Jurkat, Clone E6-1 (cell line): ENCODE measurements at regions not wholly inside any gene's neighbourhood (a gene's known extent, or its start where the extent isn't known, plus 50 kb on each side); places are given as distances from the start of the nearest gene placed in this dataset.

Source experiments
- DNase-seq: peaks from one replicate; pipeline ENCODE4 v3.0.0-alpha.2; 2011; ENCODE audit warnings: low read depth, low spot score
- H3K4me3 ChIP-seq: 2 replicates; pipeline ENCODE4 v1.5.1; 2011; ENCODE audit warnings: mild to moderate bottlenecking, low read length, control low read depth, moderate library complexity

GRCh38 chr2:219916281-219916680 lies 288.9 kb downstream of the SLC4A3 start:
- H3K4me3 ChIP-seq: no peak overlapping the region
- no peak for DNase-seq

GRCh38 chr2:219916726-219917440 lies 289.5 kb downstream of the SLC4A3 start:
- H3K4me3 ChIP-seq: no peak overlapping the region
- DNase-seq: no peak

GRCh38 chr2:219918254-219918653 lies 290.8 kb downstream of the SLC4A3 start:
- DNase-seq: no peak
- H3K4me3 ChIP-seq: no peak overlapping the region

- no peak for DNase-seq
- no peak overlapping the region for H3K4me3 ChIP-seq
These were observed 291.5 kb downstream of the SLC4A3 start for GRCh38 chr2:219918944-219919343.

GRCh38 chr2:219919506-219919905 lies 292.1 kb downstream of the SLC4A3 start:
- H3K4me3 ChIP-seq: no peak overlapping the region

GRCh38 chr2:219929835-219930234 lies 302.4 kb downstream of the SLC4A3 start:
- H3K4me3 ChIP-seq: no peak overlapping the region
- DNase-seq: no peak

More at GRCh38 chr2:219919506-219919905, 292.1 kb downstream of the SLC4A3 start:
- DNase-seq: no peak

DNA sequence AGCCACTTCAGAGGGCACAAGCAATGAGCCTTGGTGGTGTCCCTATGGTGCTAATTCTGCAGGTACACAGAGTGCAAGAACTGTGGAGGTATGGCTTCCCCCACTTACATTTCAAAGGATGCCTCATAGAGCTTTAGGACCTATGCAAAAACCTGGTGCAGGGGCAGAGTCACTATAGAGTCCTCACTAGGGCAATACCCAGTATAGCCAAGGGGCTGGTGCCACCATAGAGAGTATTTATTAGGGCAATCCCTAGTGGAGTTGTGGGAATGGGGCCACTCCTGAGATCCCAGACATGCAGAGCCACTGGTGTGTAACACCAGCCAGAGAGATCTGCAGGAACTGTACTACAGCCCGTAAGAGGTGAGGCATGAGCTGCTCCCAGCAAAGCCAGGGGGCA lies 312.2 kb downstream of the SLC4A3 start:
- H3K4me3 ChIP-seq: no peak overlapping the region
- DNase-seq: no peak

DNA sequence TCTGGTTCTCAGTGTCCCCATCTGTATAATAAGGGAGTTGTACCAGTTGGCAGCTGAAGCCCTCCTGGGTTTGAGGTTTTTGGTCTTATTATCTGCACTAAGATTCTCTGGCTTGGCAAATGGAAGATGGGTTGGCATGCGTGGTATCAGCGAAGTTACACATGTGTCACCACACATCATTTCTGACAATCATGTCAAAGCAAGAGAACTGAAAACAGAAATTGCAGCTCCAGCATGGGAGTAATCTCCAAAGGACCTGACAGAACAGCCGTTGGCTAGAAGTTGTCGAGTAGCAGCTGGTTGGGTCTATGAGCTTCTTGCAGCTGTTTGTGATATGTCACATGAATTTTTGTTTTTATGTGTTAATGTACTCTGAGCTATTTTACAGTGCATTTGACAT lies 317.4 kb downstream of the SLC4A3 start:
- no peak overlapping the region for H3K4me3 ChIP-seq
- no peak for DNase-seq

DNA sequence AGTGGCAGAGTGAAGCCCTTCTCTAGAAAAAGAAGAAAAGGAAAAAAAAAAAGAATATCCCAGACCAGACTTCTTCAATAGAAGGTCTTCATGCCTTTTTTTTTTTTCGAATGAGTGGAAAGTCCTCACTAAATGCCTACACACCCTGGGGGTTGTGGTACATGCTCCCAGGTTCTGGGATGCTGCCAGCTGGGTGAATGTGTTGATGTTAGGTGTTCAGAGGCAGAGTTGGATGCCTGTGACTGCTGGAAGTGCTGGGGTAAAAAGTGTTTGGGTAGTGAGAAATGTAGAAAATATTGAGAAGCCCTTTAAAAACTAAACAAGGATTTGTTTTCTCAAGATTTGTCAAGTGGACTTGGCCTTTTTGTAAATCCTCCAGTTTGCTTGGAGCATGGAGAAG lies 318.6 kb downstream of the SLC4A3 start:
- DNase-seq: no peak
- H3K4me3 ChIP-seq: no peak overlapping the region

DNA sequence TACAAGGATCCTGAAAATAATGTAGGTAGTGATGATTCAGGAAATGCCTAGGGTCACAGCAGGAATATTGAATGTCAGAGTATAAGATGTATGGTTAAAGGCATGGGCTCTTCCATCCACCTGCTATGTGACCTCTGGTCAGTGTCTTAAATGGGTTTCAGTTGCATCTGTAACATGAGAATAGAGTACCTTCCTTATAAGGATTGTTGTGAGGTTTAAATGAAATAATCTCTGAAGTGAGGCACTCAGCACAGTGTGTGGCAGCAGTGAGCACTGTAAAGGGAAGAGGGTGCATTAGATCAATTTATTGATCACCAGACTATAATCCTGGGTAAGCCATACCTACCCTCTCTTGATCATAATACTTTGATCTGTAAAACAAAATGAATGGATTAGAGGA lies 319.1 kb downstream of the SLC4A3 start:
- H3K4me3 ChIP-seq: no peak overlapping the region
- no peak for DNase-seq

- no peak overlapping the region for H3K4me3 ChIP-seq
- DNase-seq: no peak
These were observed 320.1 kb downstream of the SLC4A3 start for GRCh38 chr2:219947575-219947974.

GRCh38 chr2:219949053-219949452 lies 321.6 kb downstream of the SLC4A3 start:
- no peak overlapping the region for H3K4me3 ChIP-seq

DNA sequence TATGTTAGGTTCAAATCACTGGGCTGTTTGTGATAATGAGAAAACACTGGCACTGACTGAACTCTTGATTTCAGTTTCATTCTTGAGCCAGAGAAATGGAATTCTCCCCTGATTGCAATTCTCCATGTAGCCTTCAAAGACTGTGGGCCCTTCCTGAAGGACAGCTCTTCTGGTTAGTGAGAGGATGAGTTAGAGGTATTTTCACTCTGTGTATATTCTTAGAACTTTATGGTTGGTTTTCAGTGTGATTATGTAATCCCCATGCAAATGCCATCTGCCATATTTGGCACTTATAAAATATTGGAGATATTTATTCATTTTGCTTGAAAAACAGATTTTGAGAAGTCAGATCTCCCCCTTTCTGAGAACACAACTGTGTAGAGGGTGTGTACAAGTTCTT lies 323.7 kb downstream of the SLC4A3 start:
- H3K4me3 ChIP-seq: no peak overlapping the region
- no peak for DNase-seq

More at GRCh38 chr2:219949053-219949452, 321.6 kb downstream of the SLC4A3 start:
- no peak for DNase-seq

- H3K4me3 ChIP-seq: no peak overlapping the region
- no peak for DNase-seq
These were observed 326.9 kb downstream of the SLC4A3 start for GRCh38 chr2:219954331-219954730.

GRCh38 chr2:219957820-219958219 lies 330.4 kb downstream of the SLC4A3 start:
- DNase-seq: no peak
- no peak overlapping the region for H3K4me3 ChIP-seq

- DNase-seq: no peak
- H3K4me3 ChIP-seq: no peak overlapping the region
These were observed 331.5 kb downstream of the SLC4A3 start for GRCh38 chr2:219958941-219959340.

DNA sequence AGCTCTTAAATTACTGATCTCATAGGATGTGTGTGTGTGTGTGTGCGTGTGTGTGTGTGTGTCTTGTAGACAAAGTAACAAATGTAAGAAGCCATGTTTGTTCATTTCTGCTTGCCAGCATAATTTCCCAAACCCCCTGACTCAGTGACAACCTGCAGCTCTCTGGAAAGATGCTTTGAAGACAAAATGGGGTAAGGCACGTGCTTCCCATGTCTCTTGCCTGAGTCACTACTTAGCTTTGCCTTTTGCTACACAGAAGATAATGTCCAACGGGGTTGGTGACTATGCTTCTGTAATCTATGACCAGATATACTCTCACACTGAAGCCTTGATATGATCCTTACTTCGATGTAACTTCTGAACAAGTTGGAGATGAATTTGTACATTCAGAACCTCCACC lies 332.0 kb downstream of the SLC4A3 start:
- no peak overlapping the region for H3K4me3 ChIP-seq
- DNase-seq: no peak

- H3K4me3 ChIP-seq: no peak overlapping the region
- no peak for DNase-seq
These were observed 334.6 kb downstream of the SLC4A3 start for GRCh38 chr2:219961947-219962498.

GRCh38 chr2:219962801-219963200 lies 335.4 kb downstream of the SLC4A3 start:
- no peak overlapping the region for H3K4me3 ChIP-seq
- no peak for DNase-seq

DNA sequence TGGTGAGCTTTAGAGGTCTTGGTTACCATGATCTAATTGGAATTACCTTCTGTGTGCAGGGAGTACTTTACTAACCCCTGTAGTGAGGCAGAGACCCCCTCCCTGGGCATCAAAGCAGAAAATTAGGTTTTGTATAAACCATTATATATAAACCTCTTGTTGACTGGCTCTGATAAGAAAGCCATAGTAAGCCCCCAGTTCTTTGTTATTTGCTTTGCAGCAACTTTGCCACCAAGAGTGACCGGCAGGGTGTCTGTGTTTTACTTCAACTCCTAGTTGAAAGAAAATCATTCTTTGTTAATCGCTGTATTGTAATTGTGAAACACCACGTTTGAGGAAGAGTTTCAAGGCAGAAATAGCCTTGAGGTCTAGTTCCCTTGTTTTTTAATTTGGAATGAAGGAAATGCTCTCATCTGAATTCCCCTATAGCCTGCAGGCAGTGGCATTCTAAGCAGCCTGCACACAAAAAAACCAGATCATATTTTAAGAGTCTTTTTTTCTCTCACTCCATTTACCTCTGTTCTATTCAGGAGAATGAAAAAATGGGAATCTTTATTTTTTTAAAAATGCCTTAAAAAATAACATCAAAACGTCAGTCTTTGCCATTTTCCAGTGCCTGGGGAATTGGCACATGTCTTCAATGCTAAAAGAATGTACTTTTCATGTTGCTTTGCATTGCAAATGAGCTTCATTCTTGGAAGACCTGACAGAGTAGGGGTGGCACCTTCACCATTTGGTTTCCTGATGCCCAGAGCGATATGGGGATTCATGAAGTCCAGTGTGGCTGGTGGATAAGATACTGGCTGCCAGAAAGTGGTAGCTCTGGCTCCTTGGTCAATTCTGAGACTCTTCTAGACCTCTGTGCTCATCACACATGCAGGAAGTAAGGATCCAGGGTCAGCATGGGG lies 338.1 kb downstream of the SLC4A3 start:
- no peak for DNase-seq
- no peak overlapping the region for H3K4me3 ChIP-seq
